K562 (cell line): ENCODE measurements at regions not wholly inside any gene's neighbourhood (a gene's known extent, or its start where the extent isn't known, plus 50 kb on each side); places are given as distances from the start of the nearest gene placed in this dataset.

Experiments used
- POLR2A ChIP-seq: fragments of 450-650 bp; conservative IDR thresholded peaks from 2 replicates; pipeline ENCODE4 v1.6.1; 2016
- TF ChIP-seq, protein P1 (sequence below): fragments of 450-650 bp; IDR thresholded peaks from 2 replicates; pipeline ENCODE4 v1.6.1; 2017; ENCODE audit warnings: antibody characterized with exemption

GRCh38 chr5:61735531-61735930 is 403.5 kb downstream of the ZSWIM6 start:
- TF ChIP-seq, protein P1, sequence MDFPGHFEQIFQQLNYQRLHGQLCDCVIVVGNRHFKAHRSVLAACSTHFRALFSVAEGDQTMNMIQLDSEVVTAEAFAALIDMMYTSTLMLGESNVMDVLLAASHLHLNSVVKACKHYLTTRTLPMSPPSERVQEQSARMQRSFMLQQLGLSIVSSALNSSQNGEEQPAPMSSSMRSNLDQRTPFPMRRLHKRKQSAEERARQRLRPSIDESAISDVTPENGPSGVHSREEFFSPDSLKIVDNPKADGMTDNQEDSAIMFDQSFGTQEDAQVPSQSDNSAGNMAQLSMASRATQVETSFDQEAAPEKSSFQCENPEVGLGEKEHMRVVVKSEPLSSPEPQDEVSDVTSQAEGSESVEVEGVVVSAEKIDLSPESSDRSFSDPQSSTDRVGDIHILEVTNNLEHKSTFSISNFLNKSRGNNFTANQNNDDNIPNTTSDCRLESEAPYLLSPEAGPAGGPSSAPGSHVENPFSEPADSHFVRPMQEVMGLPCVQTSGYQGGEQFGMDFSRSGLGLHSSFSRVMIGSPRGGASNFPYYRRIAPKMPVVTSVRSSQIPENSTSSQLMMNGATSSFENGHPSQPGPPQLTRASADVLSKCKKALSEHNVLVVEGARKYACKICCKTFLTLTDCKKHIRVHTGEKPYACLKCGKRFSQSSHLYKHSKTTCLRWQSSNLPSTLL, result no peak
- TF ChIP-seq POLR2A, result no peak
